Upper lobe of right lung (tissue), 1 donor: ENCODE measurements at regions not wholly inside any gene's neighbourhood (a gene's known extent, or its start where the extent isn't known, plus 50 kb on each side); places are given as distances from the start of the nearest gene placed in this dataset.

Source experiments
- ATAC-seq: fragments of 200-7000 bp; cut with Tn5 transposase; one replicate; pipeline ENCODE4 v1.9.1; 2020; ENCODE audit warnings: mild to moderate bottlenecking, moderate library complexity
- DNase-seq: peaks from one replicate; pipeline ENCODE4 v3.0.0-alpha.2; 2020
- H3K27ac ChIP-seq: fragments of 200-600 bp; one replicate; pipeline ENCODE4 v1.8.0; 2022
- H3K27me3 ChIP-seq: fragments of 200-600 bp; one replicate; pipeline ENCODE4 v1.8.0; 2022; ENCODE audit warnings: mild to moderate bottlenecking
- H3K36me3 ChIP-seq: fragments of 200-600 bp; one replicate; pipeline ENCODE4 v1.8.0; 2022
- H3K4me1 ChIP-seq: fragments of 200-600 bp; one replicate; pipeline ENCODE4 v1.8.0; 2022
- H3K4me3 ChIP-seq: fragments of 200-600 bp; one replicate; pipeline ENCODE4 v1.8.0; 2022; ENCODE audit warnings: mild to moderate bottlenecking
- H3K9me3 ChIP-seq: fragments of 200-600 bp; one replicate; pipeline ENCODE4 v1.8.0; 2022
- intact Hi-C: fragments of 100-400 bp; cut with DNase I; formaldehyde crosslinking; loops from one replicate; pipeline ENCODE4 v1.11.0; 2022
- TF ChIP-seq, protein P1 (sequence below): fragments of 200-600 bp; IDR thresholded peaks from one replicate; pipeline ENCODE4 v1.8.0; 2022; ENCODE audit warnings: antibody characterized with exemption
- donor health status: DM: no; HTN: yes; CAD: no; lungs with severe emphysema.

DNA sequence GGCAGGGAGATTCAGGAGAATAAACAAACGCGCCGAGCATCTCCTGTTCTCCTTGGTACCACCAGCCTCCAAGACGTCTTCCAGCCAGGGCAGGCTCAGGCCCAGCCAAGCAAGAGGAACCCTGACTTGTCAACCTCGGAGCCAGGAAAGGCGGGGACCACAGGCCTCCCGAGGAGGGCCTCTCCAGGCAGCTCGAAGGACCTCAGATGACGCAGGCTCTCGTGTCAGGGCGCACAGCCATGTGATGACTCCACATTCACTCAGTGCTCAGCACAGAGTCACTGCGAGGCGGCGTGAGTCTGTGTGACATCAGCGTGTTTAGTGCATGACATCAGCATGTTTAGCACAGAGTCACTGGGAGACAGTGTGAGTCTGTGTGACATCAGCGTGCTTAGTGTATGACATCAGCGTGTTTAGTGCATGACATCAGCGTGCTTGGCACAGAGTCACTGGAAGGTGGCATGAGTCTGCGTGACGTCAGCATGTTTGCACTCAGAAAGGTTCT, 241.4 kb downstream of the BRD1 start:
- TF ChIP-seq, protein P1, sequence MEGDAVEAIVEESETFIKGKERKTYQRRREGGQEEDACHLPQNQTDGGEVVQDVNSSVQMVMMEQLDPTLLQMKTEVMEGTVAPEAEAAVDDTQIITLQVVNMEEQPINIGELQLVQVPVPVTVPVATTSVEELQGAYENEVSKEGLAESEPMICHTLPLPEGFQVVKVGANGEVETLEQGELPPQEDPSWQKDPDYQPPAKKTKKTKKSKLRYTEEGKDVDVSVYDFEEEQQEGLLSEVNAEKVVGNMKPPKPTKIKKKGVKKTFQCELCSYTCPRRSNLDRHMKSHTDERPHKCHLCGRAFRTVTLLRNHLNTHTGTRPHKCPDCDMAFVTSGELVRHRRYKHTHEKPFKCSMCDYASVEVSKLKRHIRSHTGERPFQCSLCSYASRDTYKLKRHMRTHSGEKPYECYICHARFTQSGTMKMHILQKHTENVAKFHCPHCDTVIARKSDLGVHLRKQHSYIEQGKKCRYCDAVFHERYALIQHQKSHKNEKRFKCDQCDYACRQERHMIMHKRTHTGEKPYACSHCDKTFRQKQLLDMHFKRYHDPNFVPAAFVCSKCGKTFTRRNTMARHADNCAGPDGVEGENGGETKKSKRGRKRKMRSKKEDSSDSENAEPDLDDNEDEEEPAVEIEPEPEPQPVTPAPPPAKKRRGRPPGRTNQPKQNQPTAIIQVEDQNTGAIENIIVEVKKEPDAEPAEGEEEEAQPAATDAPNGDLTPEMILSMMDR: no peak

DNA sequence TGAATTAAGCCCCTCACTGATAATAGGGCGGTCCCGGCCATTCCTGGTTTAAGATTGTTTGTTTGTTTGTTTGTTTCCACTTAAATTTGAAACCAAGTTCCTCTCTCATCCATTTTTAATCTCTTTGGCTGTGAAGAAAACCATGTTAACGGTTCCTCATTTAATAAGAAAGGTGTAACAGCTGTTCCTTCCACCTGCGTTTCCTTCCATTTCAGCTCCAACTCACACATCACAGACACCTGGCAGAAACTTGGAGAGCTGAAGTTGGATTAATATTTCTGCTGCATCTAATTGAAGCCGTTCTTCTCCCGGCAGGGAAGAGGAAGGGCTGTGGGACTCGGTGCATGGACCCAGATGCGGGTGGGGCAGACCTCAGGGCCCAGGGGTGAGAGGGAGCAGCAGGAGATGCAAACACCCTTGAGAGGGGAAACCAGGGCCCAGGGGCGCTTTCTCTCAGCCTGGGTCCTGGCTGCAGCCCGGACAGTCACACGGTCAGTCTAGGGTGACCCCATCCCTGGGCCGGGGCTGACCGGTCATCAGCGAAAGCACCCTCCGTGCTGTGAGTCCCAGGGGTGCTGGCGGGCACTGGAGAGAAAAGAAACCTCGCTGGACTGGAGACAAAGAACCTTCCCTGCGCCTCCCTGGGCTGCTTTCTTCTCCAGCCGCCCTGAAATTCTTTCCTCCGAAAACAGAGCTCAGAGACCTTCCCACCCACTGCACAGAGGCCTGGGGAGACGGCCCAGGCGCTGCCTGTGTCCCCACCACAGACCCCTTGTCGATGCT, 242.0 kb downstream of the BRD1 start:
- Histone ChIP-seq H3K27me3 (no peaks in the 10 kb centered on the region), H3K9me3 (no peaks in the 10 kb centered on the region), H3K27ac (no peak overlapping the region), H3K36me3 (no peaks in the 10 kb centered on the region), H3K4me1 (no peaks in the 10 kb centered on the region), H3K4me3 (no peak overlapping the region)
- ATAC-seq (no peak), DNase-seq (no peak)
- TF ChIP-seq, protein P1: no peak
- intact Hi-C loops: no loop called here

More for the DNA sequence above, 241.4 kb downstream of the BRD1 start:
- Histone ChIP-seq H3K4me3 (no peak overlapping the region), H3K27me3 (no peaks in the 10 kb centered on the region), H3K27ac (no peak overlapping the region), H3K36me3 (no peaks in the 10 kb centered on the region), H3K4me1 (no peaks in the 10 kb centered on the region), H3K9me3 (no peaks in the 10 kb centered on the region)
- intact Hi-C loops: no loop called here
- no peak for ATAC-seq
- DNase-seq: no peak

DNA sequence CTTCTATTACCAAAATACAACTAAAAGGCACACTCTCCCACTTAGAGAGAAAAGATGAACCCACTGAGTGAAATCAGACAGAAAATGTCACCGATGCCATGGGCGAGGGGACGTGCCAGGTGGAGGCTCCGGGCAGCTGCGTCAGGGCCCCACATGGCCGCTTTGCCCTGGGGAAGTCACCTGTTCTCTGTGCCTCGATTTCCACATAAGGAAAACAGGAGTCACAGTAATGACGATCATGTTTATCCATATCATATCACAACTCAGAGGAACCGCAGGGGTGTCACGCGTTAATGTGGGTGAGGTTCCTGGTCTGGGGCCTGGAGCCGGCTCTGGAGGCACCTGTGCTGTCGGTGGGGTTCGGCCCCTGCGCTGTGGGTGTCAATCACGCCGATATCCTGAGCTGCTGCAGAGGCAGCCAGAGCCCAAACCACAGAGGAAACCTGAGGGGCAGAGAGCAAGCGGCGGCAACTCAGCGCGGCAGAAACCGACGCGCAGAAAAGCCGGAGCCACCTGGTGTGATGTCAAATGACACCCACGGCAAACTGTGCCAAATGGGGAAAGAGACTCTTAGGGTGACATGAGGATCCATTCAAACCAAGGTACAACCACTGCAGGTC, 243.7 kb downstream of the BRD1 start:
- Histone ChIP-seq H3K4me1 (no peaks in the 10 kb centered on the region), H3K4me3 (no peak overlapping the region), H3K27ac (no peak overlapping the region), H3K27me3 (no peaks in the 10 kb centered on the region), H3K9me3 (no peaks in the 10 kb centered on the region), H3K36me3 (no peaks in the 10 kb centered on the region)
- DNase-seq (no peak), ATAC-seq (no peak)
- TF ChIP-seq, protein P1: no peak
- intact Hi-C loops: no loop called here

DNA sequence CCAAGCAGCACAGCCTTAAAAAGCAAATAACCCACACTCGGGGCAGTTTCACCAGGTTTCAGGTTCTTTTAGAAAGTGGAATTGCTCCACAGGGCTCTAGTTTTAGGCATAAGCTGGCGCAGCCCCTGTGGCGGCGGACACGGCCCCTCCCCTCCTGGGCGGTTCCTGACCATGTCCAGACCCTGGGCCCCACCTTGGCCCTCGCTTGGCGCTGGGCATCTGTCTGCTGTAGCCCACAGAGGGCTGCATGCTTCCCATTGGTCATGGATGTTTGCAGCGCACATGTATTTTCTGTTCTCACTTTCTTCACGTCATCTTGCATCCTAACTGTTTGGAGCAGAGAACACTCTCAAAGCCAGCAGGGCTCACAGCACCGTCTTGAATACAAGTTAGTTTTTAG, 244.3 kb downstream of the BRD1 start:
- no peak overlapping the region for H3K27ac ChIP-seq
- no peaks in the 10 kb centered on the region for H3K36me3 ChIP-seq
- H3K27me3 ChIP-seq: no peaks in the 10 kb centered on the region
- H3K4me3 ChIP-seq: no peak overlapping the region
- DNase-seq: no peak
- H3K9me3 ChIP-seq: no peaks in the 10 kb centered on the region
- no peaks in the 10 kb centered on the region for H3K4me1 ChIP-seq
- no peak for ATAC-seq
- intact Hi-C loops: no loop called here
- TF ChIP-seq, protein P1: no peak

DNA sequence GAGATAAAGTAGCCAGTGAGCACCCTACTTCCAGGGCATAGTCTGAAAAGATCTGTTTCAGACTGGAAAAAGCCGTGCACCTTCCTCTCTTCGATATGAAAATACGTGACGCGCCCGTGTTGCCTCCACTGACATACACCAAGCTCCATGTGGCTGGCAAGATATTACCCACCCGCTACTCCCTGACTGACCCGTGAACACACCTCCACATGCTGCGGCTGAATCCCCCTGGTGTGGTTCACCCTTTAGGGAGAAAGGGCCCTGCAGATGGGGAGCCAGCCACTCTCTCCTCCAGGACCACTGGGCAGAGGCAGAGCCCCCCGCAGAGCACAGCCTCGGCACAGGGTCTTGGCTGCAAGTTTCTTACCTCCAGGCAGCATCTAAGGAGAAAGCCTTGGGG, 245.0 kb downstream of the BRD1 start:
- intact Hi-C loops: no loop called here
- Histone ChIP-seq H3K27me3 (no peaks in the 10 kb centered on the region), H3K4me3 (no peak overlapping the region), H3K4me1 (no peaks in the 10 kb centered on the region), H3K27ac (no peak overlapping the region), H3K36me3 (no peaks in the 10 kb centered on the region), H3K9me3 (no peaks in the 10 kb centered on the region)
- DNase-seq (no peak), ATAC-seq (no peak)
- TF ChIP-seq, protein P1: no peak
